DMS53 (cell line): ENCODE measurements at regions not wholly inside any gene's neighbourhood (a gene's known extent, or its start where the extent isn't known, plus 50 kb on each side); places are given as distances from the start of the nearest gene placed in this dataset.
A peak's percentile ranks its signal among the peaks of the same experiment; 100 is the strongest.
"Not testable (repeated sequence)": the region's sequence is repeated elsewhere in the genome, so short reads cannot be mapped to it uniquely, and the experiment has no call there.

Source experiments
- DNase-seq: peaks from one replicate; lab custom pipeline; 2025; lab: John Stamatoyannopoulos, UW

GRCh38 chr3:126292318-126293070 is 64.7 kb downstream of the KLF15 start:
- no peak for DNase-seq

GRCh38 chr3:126291537-126291936 is 65.7 kb downstream of the KLF15 start:
- no peak for DNase-seq

- no peak for DNase-seq
Measured at GRCh38 chr3:126291061-126291460, 66.1 kb downstream of the KLF15 start.

GRCh38 chr3:126290325-126290724 is 66.9 kb downstream of the KLF15 start:
- DNase-seq: no peak

- DNase-seq: no peak
Measured at GRCh38 chr3:126289096-126289495, 68.1 kb downstream of the KLF15 start.

- DNase-seq: no peak
Measured at GRCh38 chr3:126288314-126288713, 68.9 kb downstream of the KLF15 start.

- DNase-seq: peak; percentile 79
Measured at GRCh38 chr3:126287536-126288241, 69.5 kb downstream of the KLF15 start.

GRCh38 chr3:126287171-126287535 is 70.1 kb downstream of the KLF15 start:
- no peak for DNase-seq

- no peak for DNase-seq
Measured at GRCh38 chr3:126285369-126285768, 71.8 kb downstream of the KLF15 start.

- peak; percentile 41 for DNase-seq
Measured at GRCh38 chr3:126284258-126284904, 72.8 kb downstream of the KLF15 start.

GRCh38 chr3:126283651-126284050 is 73.6 kb downstream of the KLF15 start:
- not testable (repeated sequence) for DNase-seq

- no peak for DNase-seq
Measured at GRCh38 chr3:126279853-126280252, 77.4 kb downstream of the KLF15 start.

- DNase-seq: no peak
Measured at GRCh38 chr3:126277629-126278378, 79.4 kb downstream of the KLF15 start.

GRCh38 chr3:126275620-126275904 is 81.6 kb downstream of the KLF15 start:
- DNase-seq: peak; percentile 15

GRCh38 chr3:126274735-126275619 is 82.2 kb downstream of the KLF15 start:
- DNase-seq: no peak

- DNase-seq: peak; percentile 66
Measured at GRCh38 chr3:126270145-126270811, 86.9 kb downstream of the KLF15 start.

GRCh38 chr3:126269354-126269753 is 87.9 kb downstream of the KLF15 start:
- DNase-seq: no peak

- no peak for DNase-seq
Measured at GRCh38 chr3:126268866-126269265, 88.3 kb downstream of the KLF15 start.

- no peak for DNase-seq
Measured at GRCh38 chr3:126267976-126268615, 87.7 kb upstream of the ALDH1L1 start.

- peak; percentile 73 for DNase-seq
Measured at GRCh38 chr3:126267169-126267975, 87.0 kb upstream of the ALDH1L1 start.
